Caco-2 (cell line): ENCODE measurements at regions not wholly inside any gene's neighbourhood (a gene's known extent, or its start where the extent isn't known, plus 50 kb on each side); places are given as distances from the start of the nearest gene placed in this dataset.

Experiments used
- BruUV-seq: library from RNA; stranded (reverse); fragments of 400-500 nt; replicated peaks from 2 replicates; lab custom pipeline; 2021; lab: Mats Ljungman, UMichigan
- CTCF ChIA-PET: fragments of 300-600 bp; sonication (Branson Sonifier 250); formaldehyde crosslinking; loops from one replicate; lab custom pipeline; 2022; ENCODE audit warnings: antibody characterized with exemption; lab: Charles Lee
- POLR2A ChIA-PET: fragments of 300-600 bp; sonication (Branson Sonifier 250); formaldehyde crosslinking; loops from one replicate; lab custom pipeline; 2022; ENCODE audit warnings: antibody characterized with exemption; lab: Charles Lee
- DNase-seq, 2 experiments: peaks; one replicate each; pipeline versions ENCODE4 v3.0.0 to v3.0.0-alpha.2; 2020 to 2022
- H3K27me3 ChIP-seq: replicated peaks from 2 replicates; pipeline ENCODE4 v1.6.0; 2011; ENCODE audit warnings: low read length; ENCODE audit not compliant: control insufficient read depth, insufficient read depth
- H3K36me3 ChIP-seq: 2 replicates; pipeline ENCODE4 v1.5.1; 2011; ENCODE audit warnings: low read length; ENCODE audit not compliant: control insufficient read depth, insufficient read depth
- H3K4me1 ChIP-seq: fragments of 250-450 bp; sonication (Bioruptor Pico); 2 replicates; pipeline ENCODE4 v1.5.1; 2020; ENCODE audit warnings: mild to moderate bottlenecking
- H3K4me3 ChIP-seq: 2 replicates; pipeline ENCODE4 v1.5.1; 2011; ENCODE audit warnings: low read depth, mild to moderate bottlenecking, control low read depth, low read length
- H3K9me3 ChIP-seq: fragments of 250-450 bp; sonication (Bioruptor Pico); 2 replicates; pipeline ENCODE4 v1.5.1; 2020; ENCODE audit warnings: mild to moderate bottlenecking, moderate library complexity
- H3K27ac Mint-ChIP-seq: one replicate; pipeline ENCODE4 v1.8.0; 2022; ENCODE audit warnings: mixed read lengths; ENCODE audit not compliant: unreplicated experiment
- H3K27me3 Mint-ChIP-seq: one replicate; pipeline ENCODE4 v1.8.0; 2022; ENCODE audit warnings: mixed read lengths; ENCODE audit not compliant: insufficient read depth, unreplicated experiment
- H3K36me3 Mint-ChIP-seq: one replicate; pipeline ENCODE4 v1.8.0; 2022; ENCODE audit warnings: mild to moderate bottlenecking, mixed read lengths; ENCODE audit not compliant: insufficient read depth, unreplicated experiment
- H3K4me1 Mint-ChIP-seq: one replicate; pipeline ENCODE4 v1.8.0; 2022; ENCODE audit warnings: low read depth, mixed read lengths; ENCODE audit not compliant: unreplicated experiment
- H3K4me3 Mint-ChIP-seq: one replicate; pipeline ENCODE4 v1.8.0; 2022; ENCODE audit warnings: mild to moderate bottlenecking, moderate library complexity, mixed read lengths; ENCODE audit not compliant: unreplicated experiment
- H3K9me3 Mint-ChIP-seq: one replicate; pipeline ENCODE4 v1.8.0; 2022; ENCODE audit warnings: mixed read lengths; ENCODE audit not compliant: unreplicated experiment
- intact Hi-C: fragments of 100-400 bp; cut with micrococcal nuclease; formaldehyde crosslinking; loops from one replicate; pipeline ENCODE4 v1.10.0; 2022; ENCODE audit not compliant: unreplicated experiment
- TF ChIP-seq, protein P1 (sequence below), 2 experiments: fragments of 200-600 bp in 1 of 2; IDR thresholded peaks; 1 replicate in 1 of 2; 2 replicates in 1 of 2; pipeline versions ENCODE4 v1.5.1 to v1.8.0; 2011 to 2022; ENCODE audit warnings: antibody characterized with exemption in 1 of 2, control low read depth in 1 of 2, inconsistent platforms in 1 of 2, low read depth in 1 of 2, low read length in 1 of 2, mild to moderate bottlenecking in 1 of 2, moderate library complexity in 1 of 2; ENCODE audit not compliant: insufficient read depth in 1 of 2, severe bottlenecking in 1 of 2, unreplicated experiment in 1 of 2

DNA sequence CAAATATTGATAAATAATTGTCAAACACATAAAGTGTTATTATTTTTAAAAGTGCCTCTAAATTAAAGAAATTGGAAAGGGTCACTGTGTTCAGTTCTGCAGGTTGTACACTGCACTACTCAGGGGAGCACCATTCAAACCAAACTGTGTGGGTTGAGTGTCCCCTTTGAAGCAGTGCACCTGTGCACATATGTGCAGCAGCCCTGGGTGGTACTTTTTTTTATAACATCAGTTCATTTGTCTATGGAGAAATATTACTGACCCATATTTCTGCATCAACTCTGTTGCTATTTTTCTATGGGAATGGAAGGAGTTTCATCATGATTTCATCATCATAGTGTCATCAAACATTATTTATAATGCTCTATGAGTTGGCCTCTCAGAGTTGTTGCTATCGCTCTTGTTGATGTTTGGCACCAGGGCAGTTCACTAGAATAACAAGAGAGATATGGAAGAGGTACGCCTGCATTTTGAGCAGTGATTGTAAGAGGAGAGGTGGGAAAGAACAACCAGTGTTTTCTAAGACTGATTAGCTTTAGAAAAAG lies 457.6 kb downstream of the TFAP2A start:
- Mint-ChIP-seq H3K9me3 (no peaks in the 10 kb centered on the region), H3K4me3 (no peak overlapping the region), H3K27ac (no peak overlapping the region), H3K27me3 (peaks cover 4% of the 10 kb centered on the region), H3K4me1 (no peaks in the 10 kb centered on the region), H3K36me3 (no peaks in the 10 kb centered on the region)
- POLR2A ChIA-PET = no interaction called here
- no peaks in the 10 kb centered on the region for H3K27me3 ChIP-seq
- no peak overlapping the region for H3K4me3 ChIP-seq
- TF ChIP-seq, protein P1, sequence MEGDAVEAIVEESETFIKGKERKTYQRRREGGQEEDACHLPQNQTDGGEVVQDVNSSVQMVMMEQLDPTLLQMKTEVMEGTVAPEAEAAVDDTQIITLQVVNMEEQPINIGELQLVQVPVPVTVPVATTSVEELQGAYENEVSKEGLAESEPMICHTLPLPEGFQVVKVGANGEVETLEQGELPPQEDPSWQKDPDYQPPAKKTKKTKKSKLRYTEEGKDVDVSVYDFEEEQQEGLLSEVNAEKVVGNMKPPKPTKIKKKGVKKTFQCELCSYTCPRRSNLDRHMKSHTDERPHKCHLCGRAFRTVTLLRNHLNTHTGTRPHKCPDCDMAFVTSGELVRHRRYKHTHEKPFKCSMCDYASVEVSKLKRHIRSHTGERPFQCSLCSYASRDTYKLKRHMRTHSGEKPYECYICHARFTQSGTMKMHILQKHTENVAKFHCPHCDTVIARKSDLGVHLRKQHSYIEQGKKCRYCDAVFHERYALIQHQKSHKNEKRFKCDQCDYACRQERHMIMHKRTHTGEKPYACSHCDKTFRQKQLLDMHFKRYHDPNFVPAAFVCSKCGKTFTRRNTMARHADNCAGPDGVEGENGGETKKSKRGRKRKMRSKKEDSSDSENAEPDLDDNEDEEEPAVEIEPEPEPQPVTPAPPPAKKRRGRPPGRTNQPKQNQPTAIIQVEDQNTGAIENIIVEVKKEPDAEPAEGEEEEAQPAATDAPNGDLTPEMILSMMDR (IDR thresholded peaks at IDR 0.05; ENCODE audit: insufficient read depth in 1 of 2, low read depth in 1 of 2, low read length in 1 of 2, severe bottlenecking in 1 of 2, unreplicated experiment in 1 of 2) = no peak
- intact Hi-C loops = no loop called here
- H3K4me1 ChIP-seq = no peaks in the 10 kb centered on the region
- no peak for DNase-seq
- CTCF ChIA-PET = no interaction called here
- H3K36me3 ChIP-seq = no peaks in the 10 kb centered on the region
- no TSS peak for BruUV-seq
- no peaks in the 10 kb centered on the region for H3K9me3 ChIP-seq

DNA sequence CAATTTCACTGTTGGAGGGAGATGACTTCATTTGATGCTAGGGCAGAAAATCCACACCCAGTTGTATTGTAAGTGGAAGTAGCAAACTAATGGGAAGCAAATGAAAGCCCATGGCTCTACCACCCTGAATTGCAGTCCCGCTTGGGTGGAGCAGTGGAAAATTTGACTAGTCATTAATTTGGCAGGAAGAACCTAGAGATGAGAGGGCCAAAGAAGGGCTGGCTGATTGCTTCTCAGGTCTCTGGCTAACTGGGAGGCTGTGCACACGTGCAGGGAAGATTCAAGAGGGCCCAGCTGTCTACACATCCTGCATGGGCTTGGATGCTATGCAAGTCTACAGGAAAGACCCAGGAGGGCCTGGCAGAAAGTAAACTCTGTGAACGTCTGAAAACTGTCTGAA lies 466.2 kb downstream of the TFAP2A start:
- Histone ChIP-seq H3K27me3 (no peaks in the 10 kb centered on the region), H3K4me3 (no peak overlapping the region), H3K4me1 (no peaks in the 10 kb centered on the region), H3K36me3 (no peaks in the 10 kb centered on the region), H3K9me3 (no peaks in the 10 kb centered on the region)
- intact Hi-C loops = no loop called here
- no peak overlapping the region for H3K4me3 Mint-ChIP-seq
- H3K27me3 Mint-ChIP-seq = no peaks in the 10 kb centered on the region
- no peak for DNase-seq
- H3K9me3 Mint-ChIP-seq = no peaks in the 10 kb centered on the region
- ChIA-PET POLR2A (no interaction called here), CTCF (no interaction called here)
- TF ChIP-seq, protein P1 (IDR thresholded peaks at IDR 0.05; ENCODE audit: insufficient read depth in 1 of 2, low read depth in 1 of 2, low read length in 1 of 2, severe bottlenecking in 1 of 2, unreplicated experiment in 1 of 2) = no peak
- no peaks in the 10 kb centered on the region for H3K4me1 Mint-ChIP-seq
- no peak overlapping the region for H3K27ac Mint-ChIP-seq
- BruUV-seq = no TSS peak
- H3K36me3 Mint-ChIP-seq = no peaks in the 10 kb centered on the region

DNA sequence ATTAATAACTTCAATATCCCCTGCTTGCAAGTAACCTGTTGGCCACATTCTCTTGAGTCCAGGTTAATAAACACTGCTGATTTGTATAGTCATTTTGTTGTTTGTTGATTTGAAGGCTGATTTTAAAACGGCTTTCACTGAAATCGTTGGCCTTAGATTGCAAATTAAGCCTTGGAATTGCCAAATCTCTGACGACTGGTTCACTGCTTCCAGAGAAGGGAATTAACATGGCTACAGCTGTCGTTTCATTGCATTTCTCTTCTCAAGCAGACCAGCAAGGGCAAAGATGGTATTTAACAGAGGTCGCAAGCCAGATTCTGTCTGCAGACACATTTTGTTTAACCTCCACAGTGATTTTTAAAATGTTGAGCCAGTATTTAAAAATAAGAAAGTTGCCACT lies 470.9 kb downstream of the TFAP2A start:
- Mint-ChIP-seq H3K4me1 (no peaks in the 10 kb centered on the region), H3K27me3 (no peaks in the 10 kb centered on the region), H3K9me3 (peaks cover 10% of the 10 kb centered on the region), H3K36me3 (no peaks in the 10 kb centered on the region), H3K27ac (no peak overlapping the region), H3K4me3 (no peak overlapping the region)
- CTCF ChIA-PET = no interaction called here
- intact Hi-C loops = no loop called here
- H3K27me3 ChIP-seq = no peaks in the 10 kb centered on the region; the same call in 1 of the 2 replicates
- H3K9me3 ChIP-seq = no peaks in the 10 kb centered on the region
- no peak for DNase-seq
- no TSS peak for BruUV-seq
- POLR2A ChIA-PET = no interaction called here
- H3K36me3 ChIP-seq = no peaks in the 10 kb centered on the region
- H3K4me1 ChIP-seq = no peaks in the 10 kb centered on the region
- H3K4me3 ChIP-seq = no peak overlapping the region
- TF ChIP-seq, protein P1 (IDR thresholded peaks at IDR 0.05; ENCODE audit: insufficient read depth in 1 of 2, low read depth in 1 of 2, low read length in 1 of 2, severe bottlenecking in 1 of 2, unreplicated experiment in 1 of 2) = no peak
